Lung (tissue), 11 donors: ENCODE measurements at regions not wholly inside any gene's neighbourhood (a gene's known extent, or its start where the extent isn't known, plus 50 kb on each side); places are given as distances from the start of the nearest gene placed in this dataset.

Experiments
- ATAC-seq: fragments of 200-7000 bp; cut with Tn5 transposase; one replicate; pipeline ENCODE4 v1.9.1; 2020; ENCODE audit warnings: moderate number of reproducible peaks; ENCODE audit not compliant: insufficient read depth, low FRiP score
- DNase-seq, 3 donors: peaks; one replicate each; pipeline ENCODE4 v3.0.0-alpha.2; 2013 to 2017
- H3K27ac ChIP-seq, 2 donors: one replicate each; pipeline ENCODE4 v1.5.1; 2013; ENCODE audit warnings: mild to moderate bottlenecking in 2 of 2, moderate library complexity in 2 of 2, control low read depth in 1 of 2, inconsistent platforms in 1 of 2, low read depth in 1 of 2, low read length in 1 of 2
- H3K27me3 ChIP-seq, 3 donors: one replicate each; pipeline ENCODE4 v1.5.1; 2013; ENCODE audit warnings: low read length in 2 of 3; ENCODE audit not compliant: control insufficient read depth in 3 of 3, insufficient read depth in 3 of 3
- H3K36me3 ChIP-seq, 4 donors: one replicate each; pipeline ENCODE4 v1.5.1; 2013; ENCODE audit warnings: low read length in 4 of 4, mild to moderate bottlenecking in 1 of 4, moderate library complexity in 1 of 4; ENCODE audit not compliant: control insufficient read depth in 4 of 4, insufficient read depth in 4 of 4
- H3K4me1 ChIP-seq, 5 donors: one replicate each; pipeline ENCODE4 v1.5.1; 2013; ENCODE audit warnings: low read length in 5 of 5, mild to moderate bottlenecking in 2 of 5, moderate library complexity in 1 of 5; ENCODE audit not compliant: control insufficient read depth in 5 of 5, insufficient read depth in 5 of 5
- H3K4me3 ChIP-seq: one replicate; pipeline ENCODE4 v1.5.1; 2013; ENCODE audit warnings: mild to moderate bottlenecking, control low read depth, moderate library complexity
- H3K9ac ChIP-seq, 2 donors: one replicate each; pipeline ENCODE4 v1.5.1; 2013; ENCODE audit warnings: low read length in 2 of 2, control low read depth in 1 of 2; ENCODE audit not compliant: insufficient read depth in 1 of 2
- H3K9me3 ChIP-seq, 4 donors: one replicate each; pipeline ENCODE4 v1.5.1; 2013; ENCODE audit warnings: low read length in 3 of 4, mild to moderate bottlenecking in 1 of 4, moderate library complexity in 1 of 4; ENCODE audit not compliant: control insufficient read depth in 4 of 4, insufficient read depth in 3 of 4
- CTCF ChIP-seq: IDR thresholded peaks from 2 replicates; pipeline ENCODE4 v1.5.1; 2012; ENCODE audit warnings: mild to moderate bottlenecking; ENCODE audit errors: control extremely low read depth, extremely low read depth
- WGBS, 2 donors: extraction: QIAGEN DNeasy Blood & Tissue Kit; methylation state at CpG; one replicate each; pipeline ENCODE4 v1.1.7; 2013; 5-methylcytosine and 5-hydroxymethylcytosine counted together
- donor health status: control.
- donor health status: control.
- donor health status: Bipolar disorder and iron deficiency.
- donor health status: healthy.
- donor health status: DM: yes; HTN: yes; CAD: no.

DNA sequence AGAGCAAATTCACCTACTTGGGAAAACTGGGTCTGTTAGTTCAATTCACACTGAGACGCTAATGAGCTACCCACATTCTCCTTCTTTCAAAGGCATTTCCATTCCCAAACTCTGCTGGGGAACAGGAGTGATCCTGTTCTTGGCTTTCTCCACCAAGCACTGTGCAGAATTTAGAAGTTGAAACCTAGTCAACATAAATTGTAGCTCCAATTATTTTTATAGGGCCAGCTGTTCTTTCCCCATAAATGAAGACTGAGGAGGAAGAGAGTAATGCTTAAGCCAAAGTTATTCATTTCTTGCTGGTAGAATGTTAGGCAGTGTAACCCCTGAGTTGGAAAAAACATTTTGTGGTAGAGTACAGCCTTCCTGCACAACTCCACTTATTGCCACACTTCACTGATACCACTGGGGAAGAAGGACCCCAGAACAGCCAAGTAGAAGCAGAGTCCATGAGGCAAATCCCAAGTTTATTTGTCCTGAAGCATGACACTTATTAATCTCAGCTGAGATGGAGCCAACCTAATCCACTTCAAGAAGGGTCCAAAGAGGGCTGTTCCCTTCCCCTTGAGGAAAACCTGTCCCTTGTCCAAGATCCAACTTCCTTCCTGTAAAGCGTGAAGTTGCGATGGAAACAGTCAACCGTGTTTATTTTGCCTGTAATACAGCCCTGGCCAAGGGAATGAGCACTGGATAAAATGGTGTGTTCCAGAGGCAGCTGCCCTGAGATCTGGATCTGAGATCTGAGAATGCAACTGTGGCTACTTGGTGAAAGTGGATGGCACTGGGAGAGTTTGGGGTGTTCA is 151.8 kb downstream of the TBX5 start:
- Histone ChIP-seq H3K27me3 (peaks cover 0 to 3% (median 0%) of the 10 kb centered on the region in 3 donors), H3K4me1 (no peaks in the 10 kb centered on the region), H3K9me3 (peaks cover 0 to 10% (median 0%) of the 10 kb centered on the region in 4 donors), H3K9ac (no peak overlapping the region), H3K27ac (no peak overlapping the region), H3K36me3 (no peaks in the 10 kb centered on the region), H3K4me3 (no peak overlapping the region)
- DNase-seq (peak in 1 of 3 donors; percentile 17), ATAC-seq (no peak)
- WGBS, 2 donors: 55 to 64% methylated on average over 4 of the region's 4 CpGs
- TF ChIP-seq CTCF: no peak

DNA sequence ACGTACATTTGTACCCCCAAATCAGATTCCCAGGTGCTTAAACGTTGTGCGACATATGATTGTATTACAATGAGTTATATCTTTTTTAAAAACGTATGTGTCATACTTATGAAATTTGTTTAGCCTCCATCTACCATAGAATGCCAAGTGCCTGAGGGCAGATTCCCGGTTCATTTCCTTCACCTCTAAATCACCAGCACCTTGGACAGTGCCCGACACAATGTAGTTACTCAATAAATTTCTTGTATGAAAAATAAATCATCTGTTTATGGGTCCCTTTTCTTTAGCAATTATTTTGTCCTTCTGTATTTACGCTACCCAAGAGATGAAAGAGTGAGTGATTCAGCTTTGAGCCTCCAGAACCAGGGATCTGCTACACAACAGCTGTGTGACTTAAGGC is 157.4 kb downstream of the TBX5 start:
- TF ChIP-seq CTCF: no peak
- H3K27ac ChIP-seq: no peak overlapping the region
- H3K4me1 ChIP-seq: no peaks in the 10 kb centered on the region
- no peak for DNase-seq
- no peak overlapping the region for H3K9ac ChIP-seq
- 77 to 81% methylated on average over 7 of the region's 7 CpGs for WGBS, 2 donors
- peaks cover 0 to 5% (median 0%) of the 10 kb centered on the region in 3 donors for H3K27me3 ChIP-seq
- H3K4me3 ChIP-seq: no peak overlapping the region
- no peaks in the 10 kb centered on the region for H3K36me3 ChIP-seq
- ATAC-seq: no peak
- peaks cover 0 to 5% (median 0%) of the 10 kb centered on the region in 4 donors for H3K9me3 ChIP-seq

GRCh38 chr12:114245555-114245954 is 160.4 kb downstream of the TBX5 start:
- Histone ChIP-seq H3K9ac (no peak overlapping the region), H3K36me3 (no peaks in the 10 kb centered on the region), H3K4me1 (peaks cover 0 to 2% (median 0%) of the 10 kb centered on the region in 5 donors), H3K27ac (no peak overlapping the region), H3K9me3 (peaks cover 0 to 8% (median 0%) of the 10 kb centered on the region in 4 donors), H3K27me3 (peaks cover 0 to 10% (median 9%) of the 10 kb centered on the region in 3 donors), H3K4me3 (no peak overlapping the region)
- 25 to 40% methylated on average over 4 of the region's 4 CpGs for WGBS, 2 donors
- ATAC-seq (no peak), DNase-seq (peak in 1 of 3 donors; percentile 19)
- no peak for TF ChIP-seq CTCF
